SK-N-SH treated with all-trans-retinoic acid at 6 μM for 48 hours (cell line): ENCODE measurements at regions not wholly inside any gene's neighbourhood (a gene's known extent, or its start where the extent isn't known, plus 50 kb on each side); places are given as distances from the start of the nearest gene placed in this dataset.

Experiments used
- ARNTL ChIP-seq: fragments of 450-650 bp; formaldehyde crosslinking; IDR thresholded peaks from 2 replicates; pipeline ENCODE4 v1.5.0; 2020; ENCODE audit warnings: low read depth, mild to moderate bottlenecking, moderate library complexity, borderline replicate concordance
- CSDC2 ChIP-seq: fragments of 250-450 bp; sonication (Bioruptor Pico); IDR thresholded peaks from 2 replicates; pipeline ENCODE4 v1.5.0; 2020; ENCODE audit warnings: mild to moderate bottlenecking, moderate library complexity
- ESRRG ChIP-seq: fragments of 250-450 bp; sonication (Bioruptor Pico); IDR thresholded peaks from 2 replicates; pipeline ENCODE4 v1.6.1; 2021; ENCODE audit warnings: mild to moderate bottlenecking
- OSR1 ChIP-seq: fragments of 250-450 bp; sonication (Bioruptor Pico); IDR thresholded peaks from 2 replicates; pipeline ENCODE4 v1.8.0; 2022; ENCODE audit warnings: moderate library complexity, mild to moderate bottlenecking, inconsistent platforms
- PPARA ChIP-seq: fragments of 250-450 bp; sonication (Bioruptor Pico); IDR thresholded peaks from 2 replicates; pipeline ENCODE4 v1.5.0; 2020; ENCODE audit warnings: mild to moderate bottlenecking, borderline replicate concordance
- RARB ChIP-seq: fragments of 250-450 bp; sonication (Bioruptor Pico); IDR thresholded peaks from 2 replicates; pipeline ENCODE4 v1.8.0; 2021; ENCODE audit warnings: mild to moderate bottlenecking, moderate library complexity
- SNAI2 ChIP-seq: fragments of 250-450 bp; sonication (Bioruptor Pico); IDR thresholded peaks from 2 replicates; pipeline ENCODE4 v1.5.0; 2020; ENCODE audit warnings: mild to moderate bottlenecking, moderate library complexity
- TCF4 ChIP-seq: fragments of 250-450 bp; sonication (Bioruptor Pico); IDR thresholded peaks from 2 replicates; pipeline ENCODE4 v1.8.0; 2021; ENCODE audit warnings: mild to moderate bottlenecking, moderate library complexity, borderline replicate concordance
- TSHZ2 ChIP-seq: fragments of 250-450 bp; sonication (Bioruptor Pico); IDR thresholded peaks from 2 replicates; pipeline ENCODE4 v1.5.0; 2020; ENCODE audit warnings: mild to moderate bottlenecking, moderate library complexity
- ZFP3 ChIP-seq: fragments of 250-450 bp; sonication (Bioruptor Pico); IDR thresholded peaks from 2 replicates; pipeline ENCODE4 v1.5.0; 2020; ENCODE audit warnings: mild to moderate bottlenecking, moderate library complexity
- ZFP30 ChIP-seq: fragments of 450-650 bp; formaldehyde crosslinking; IDR thresholded peaks from 2 replicates; pipeline ENCODE4 v1.5.0; 2022; ENCODE audit warnings: mild to moderate bottlenecking, moderate library complexity
- ZNF8 ChIP-seq: fragments of 450-650 bp; formaldehyde crosslinking; IDR thresholded peaks from 2 replicates; pipeline ENCODE4 v1.5.0; 2020; ENCODE audit warnings: mild to moderate bottlenecking, moderate library complexity
- TF ChIP-seq, protein P1 (sequence below): fragments of 250-450 bp; sonication (Bioruptor Pico); IDR thresholded peaks from 2 replicates; pipeline ENCODE4 v1.8.0; 2020; ENCODE audit warnings: mild to moderate bottlenecking, moderate library complexity, borderline replicate concordance

GRCh38 chr10:124301736-124302135 is 117.0 kb downstream of the OAT start:
- TF ChIP-seq ARNTL (CRISPR knock-in tag) (no peak), TSHZ2 (CRISPR knock-in tag) (no peak), RARB (no peak), CSDC2 (no peak), PPARA (CRISPR knock-in tag) (no peak), ZNF8 (CRISPR knock-in tag) (no peak), TCF4 (CRISPR knock-in tag) (no peak), SNAI2 (CRISPR knock-in tag) (no peak), ZFP3 (CRISPR knock-in tag) (no peak), ZFP30 (CRISPR knock-in tag) (no peak), OSR1 (CRISPR knock-in tag) (no peak), ESRRG (CRISPR knock-in tag) (no peak)
- TF ChIP-seq, protein P1, sequence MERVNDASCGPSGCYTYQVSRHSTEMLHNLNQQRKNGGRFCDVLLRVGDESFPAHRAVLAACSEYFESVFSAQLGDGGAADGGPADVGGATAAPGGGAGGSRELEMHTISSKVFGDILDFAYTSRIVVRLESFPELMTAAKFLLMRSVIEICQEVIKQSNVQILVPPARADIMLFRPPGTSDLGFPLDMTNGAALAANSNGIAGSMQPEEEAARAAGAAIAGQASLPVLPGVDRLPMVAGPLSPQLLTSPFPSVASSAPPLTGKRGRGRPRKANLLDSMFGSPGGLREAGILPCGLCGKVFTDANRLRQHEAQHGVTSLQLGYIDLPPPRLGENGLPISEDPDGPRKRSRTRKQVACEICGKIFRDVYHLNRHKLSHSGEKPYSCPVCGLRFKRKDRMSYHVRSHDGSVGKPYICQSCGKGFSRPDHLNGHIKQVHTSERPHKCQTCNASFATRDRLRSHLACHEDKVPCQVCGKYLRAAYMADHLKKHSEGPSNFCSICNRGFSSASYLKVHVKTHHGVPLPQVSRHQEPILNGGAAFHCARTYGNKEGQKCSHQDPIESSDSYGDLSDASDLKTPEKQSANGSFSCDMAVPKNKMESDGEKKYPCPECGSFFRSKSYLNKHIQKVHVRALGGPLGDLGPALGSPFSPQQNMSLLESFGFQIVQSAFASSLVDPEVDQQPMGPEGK (CRISPR knock-in tag), result no peak
